Neuronal stem cell (in vitro differentiated cells): ENCODE measurements at regions not wholly inside any gene's neighbourhood (a gene's known extent, or its start where the extent isn't known, plus 50 kb on each side); places are given as distances from the start of the nearest gene placed in this dataset.
"Not testable (repeated sequence)": the region's sequence is repeated elsewhere in the genome, so short reads cannot be mapped to it uniquely, and the experiment has no call there.

Source experiments
- DNase-seq: peaks from one replicate; pipeline ENCODE4 v3.0.0-alpha.2; 2013; ENCODE audit warnings: low spot score
- H2AFZ ChIP-seq: one replicate; pipeline ENCODE4 v1.6.1; 2013; ENCODE audit warnings: mild to moderate bottlenecking, low read length, inconsistent platforms
- H2AK5ac ChIP-seq: 2 replicates; pipeline ENCODE4 v1.6.1; 2013; ENCODE audit warnings: low read depth, mild to moderate bottlenecking, inconsistent platforms, low read length, moderate library complexity, mixed read lengths
- H2BK120ac ChIP-seq: 2 replicates; pipeline ENCODE4 v1.6.1; 2013; ENCODE audit warnings: low read depth, mild to moderate bottlenecking, inconsistent platforms, low read length, moderate library complexity, mixed read lengths
- H2BK12ac ChIP-seq: one replicate; pipeline ENCODE4 v1.6.1; 2013; ENCODE audit warnings: low read length, inconsistent platforms
- H2BK15ac ChIP-seq: 2 replicates; pipeline ENCODE4 v1.6.1; 2013; ENCODE audit warnings: mild to moderate bottlenecking, low read length, inconsistent platforms, mixed read lengths
- H2BK5ac ChIP-seq: one replicate; pipeline ENCODE4 v1.6.1; 2013; ENCODE audit warnings: inconsistent platforms, mild to moderate bottlenecking, low read length, moderate library complexity
- H3K14ac ChIP-seq: one replicate; pipeline ENCODE4 v1.6.1; 2013; ENCODE audit warnings: low read length, inconsistent platforms
- H3K18ac ChIP-seq: 2 replicates; pipeline ENCODE4 v1.6.1; 2013; ENCODE audit warnings: low read length, inconsistent platforms
- H3K23ac ChIP-seq: 2 replicates; pipeline ENCODE4 v1.6.1; 2013; ENCODE audit warnings: low read depth, mild to moderate bottlenecking, mixed read lengths, low read length, inconsistent platforms; ENCODE audit not compliant: poor library complexity
- H3K27ac ChIP-seq: replicated peaks from 3 replicates; pipeline ENCODE4 v1.5.1; 2013; ENCODE audit warnings: low read length, inconsistent platforms
- H3K27me3 ChIP-seq, 3 experiments: 2 replicates each; pipeline ENCODE4 v1.6.1; 2013; ENCODE audit warnings: low read length in 3 of 3, mild to moderate bottlenecking in 2 of 3, inconsistent platforms in 1 of 3, low read depth in 1 of 3, mixed read lengths in 1 of 3, moderate library complexity in 1 of 3; ENCODE audit not compliant: control insufficient read depth in 3 of 3, insufficient read depth in 3 of 3
- H3K36me3 ChIP-seq, 2 donors: replicated peaks in 1 of 2; 2 replicates each; pipeline ENCODE4 v1.6.1; 2013; ENCODE audit warnings: low read length in 2 of 2; ENCODE audit not compliant: control insufficient read depth in 2 of 2, insufficient read depth in 2 of 2
- H3K4ac ChIP-seq: 2 replicates; pipeline ENCODE4 v1.6.1; 2013; ENCODE audit warnings: inconsistent platforms, mild to moderate bottlenecking, low read length, moderate library complexity
- H3K4me1 ChIP-seq, 2 donors: 1 replicate in 1 of 2; 2 replicates in 1 of 2; pipeline ENCODE4 v1.6.1; 2013; ENCODE audit warnings: low read length in 2 of 2, low read depth in 1 of 2; ENCODE audit not compliant: control insufficient read depth in 2 of 2, insufficient read depth in 1 of 2
- H3K4me2 ChIP-seq: one replicate; pipeline ENCODE4 v1.6.1; 2013; ENCODE audit warnings: mild to moderate bottlenecking, low read length, inconsistent platforms; ENCODE audit not compliant: insufficient read depth, poor library complexity, severe bottlenecking
- H3K4me3 ChIP-seq, 2 donors: 2 replicates each; pipeline ENCODE4 v1.5.1; 2013; ENCODE audit warnings: low read length in 2 of 2, mild to moderate bottlenecking in 2 of 2, inconsistent platforms in 1 of 2, moderate library complexity in 1 of 2
- H3K79me1 ChIP-seq: one replicate; pipeline ENCODE4 v1.6.1; 2013; ENCODE audit warnings: low read depth, mild to moderate bottlenecking, inconsistent platforms, low read length, moderate library complexity
- H3K9ac ChIP-seq: one replicate; pipeline ENCODE4 v1.6.1; 2013; ENCODE audit warnings: mild to moderate bottlenecking, low read depth, low read length, inconsistent platforms; ENCODE audit not compliant: poor library complexity
- H3K9me3 ChIP-seq, 2 donors: replicated peaks in 1 of 2; 2 replicates each; pipeline versions ENCODE3 to v1.6.1; 2013; ENCODE audit warnings: low read length in 2 of 2, mild to moderate bottlenecking in 2 of 2, inconsistent platforms in 1 of 2, low read depth in 1 of 2, mixed read lengths in 1 of 2, moderate library complexity in 1 of 2; ENCODE audit not compliant: control insufficient read depth in 2 of 2, insufficient read depth in 1 of 2
- H4K8ac ChIP-seq: one replicate; pipeline ENCODE4 v1.6.1; 2013; ENCODE audit warnings: low read depth, mild to moderate bottlenecking, inconsistent platforms, low read length, moderate library complexity
- H4K91ac ChIP-seq: one replicate; pipeline ENCODE4 v1.6.1; 2013; ENCODE audit warnings: low read length, low read depth, mild to moderate bottlenecking, inconsistent platforms; ENCODE audit not compliant: poor library complexity
- WGBS, 2 donors: extraction: QIAGEN DNeasy Blood & Tissue Kit; methylation state at CpG; one replicate each; pipeline ENCODE4 v1.1.7; 2013; ENCODE audit warnings: missing lambda C conversion rate in 2 of 2, mixed read lengths in 1 of 2; ENCODE audit not compliant: insufficient read length in 2 of 2, insufficient replicate concordance in 1 of 2; ENCODE audit errors: extremely low coverage in 2 of 2; 5-methylcytosine and 5-hydroxymethylcytosine counted together

- not testable (repeated sequence) for DNase-seq, H3K27me3 ChIP-seq, H2BK120ac ChIP-seq, H3K36me3 ChIP-seq, H3K27ac ChIP-seq, H2BK15ac ChIP-seq, H2BK12ac ChIP-seq, H3K4ac ChIP-seq, H3K4me1 ChIP-seq, H3K18ac ChIP-seq, H3K23ac ChIP-seq, H2BK5ac ChIP-seq, H3K4me3 ChIP-seq, H3K9ac ChIP-seq, H3K9me3 ChIP-seq, H3K79me1 ChIP-seq, H2AK5ac ChIP-seq, H2AFZ ChIP-seq, H3K4me2 ChIP-seq, H4K91ac ChIP-seq
- Histone ChIP-seq H4K8ac (peak overlapping the region; percentile 65), H3K14ac (peak overlapping the region; percentile 38)
- WGBS, 2 donors, result no CpG with 5 or more reads among the region's 51 CpGs
These were observed 137.8 kb upstream of the LCORL start for GRCh38 chr4:18159117-18159912.

DNA sequence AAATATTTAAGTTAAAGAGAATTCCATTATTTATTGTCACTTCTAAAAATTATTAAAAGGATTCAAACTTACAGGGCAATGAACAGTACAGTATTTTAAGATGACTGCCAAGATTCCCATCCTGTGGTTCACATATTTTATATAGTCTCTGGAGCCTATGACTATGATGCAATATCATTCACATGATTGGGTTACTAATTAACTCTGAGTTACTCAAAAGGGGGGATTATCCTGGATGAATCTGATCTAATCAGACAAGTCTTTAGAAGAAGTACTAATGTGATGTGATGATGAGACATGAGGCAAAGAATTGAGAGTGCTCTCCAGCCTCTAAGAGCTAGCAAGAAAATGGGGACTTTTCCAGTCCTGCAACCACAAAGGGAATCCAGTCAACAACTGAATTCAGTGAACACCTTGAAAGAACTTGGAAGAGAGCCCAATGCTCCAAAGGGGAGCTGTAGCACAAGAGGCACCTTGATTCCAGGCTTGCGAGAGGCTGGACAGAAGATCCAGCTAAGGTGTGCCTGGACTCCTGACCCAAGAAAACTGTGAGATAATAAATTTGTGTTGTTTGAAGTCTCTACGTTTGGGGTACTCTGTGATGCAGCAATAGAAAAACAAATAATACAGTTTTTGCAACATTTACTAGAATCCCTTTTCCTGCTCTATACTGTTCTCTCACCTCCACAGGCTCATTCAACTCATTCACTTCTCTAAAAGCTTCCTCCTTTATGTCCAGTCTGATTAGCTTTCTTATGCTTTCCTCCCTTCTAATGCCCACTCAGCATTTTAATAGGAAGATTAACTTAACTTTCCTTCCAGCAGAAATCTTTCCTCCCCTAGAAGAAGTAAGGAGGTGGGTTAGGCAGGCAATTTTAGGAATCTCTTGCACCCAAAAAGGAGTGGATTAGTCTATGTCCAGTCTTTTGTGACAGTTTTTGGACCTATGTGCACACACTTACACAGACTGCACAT is 133.8 kb upstream of the LCORL start:
- Histone ChIP-seq H3K27me3 (no peaks in the 10 kb centered on the region), H3K27ac (no peak overlapping the region), H3K9me3 (no peaks in the 10 kb centered on the region), H3K18ac (no peak overlapping the region), H3K4me1 (no peaks in the 10 kb centered on the region), H3K4me2 (no peak overlapping the region), H2BK15ac (no peak overlapping the region), H3K4me3 (no peak overlapping the region), H4K91ac (no peak overlapping the region), H2AK5ac (no peak overlapping the region), H2BK5ac (no peak overlapping the region), H4K8ac (no peak overlapping the region), H2AFZ (no peak overlapping the region), H3K14ac (no peak overlapping the region), H3K4ac (no peak overlapping the region), H3K36me3 (no peaks in the 10 kb centered on the region), H3K23ac (no peak overlapping the region), H2BK120ac (no peak overlapping the region), H2BK12ac (no peak overlapping the region), H3K9ac (no peak overlapping the region), H3K79me1 (no peaks in the 10 kb centered on the region)
- DNase-seq, result no peak
- WGBS, 2 donors, result no CpG with 5 or more reads among the region's 2 CpGs

- Histone ChIP-seq H2AFZ (no peak overlapping the region), H4K91ac (no peak overlapping the region), H2BK5ac (no peak overlapping the region), H2BK12ac (no peak overlapping the region), H3K36me3 (peaks cover 0 to 2% of the 10 kb centered on the region in 2 donors), H3K27me3 (no peaks in the 10 kb centered on the region), H3K79me1 (no peaks in the 10 kb centered on the region), H3K4me3 (no peak overlapping the region), H3K9me3 (no peaks in the 10 kb centered on the region), H3K27ac (no peak overlapping the region), H3K4me1 (no peaks in the 10 kb centered on the region), H3K23ac (no peak overlapping the region), H3K4ac (no peak overlapping the region), H2BK120ac (no peak overlapping the region), H2AK5ac (no peak overlapping the region), H3K4me2 (no peak overlapping the region), H3K18ac (no peak overlapping the region), H4K8ac (no peak overlapping the region), H3K14ac (no peak overlapping the region), H3K9ac (no peak overlapping the region), H2BK15ac (no peak overlapping the region)
- WGBS, 2 donors, result no CpG with 5 or more reads among the region's 9 CpGs
- DNase-seq, result no peak
These were observed 116.6 kb upstream of the LCORL start for GRCh38 chr4:18138076-18138665.

DNA sequence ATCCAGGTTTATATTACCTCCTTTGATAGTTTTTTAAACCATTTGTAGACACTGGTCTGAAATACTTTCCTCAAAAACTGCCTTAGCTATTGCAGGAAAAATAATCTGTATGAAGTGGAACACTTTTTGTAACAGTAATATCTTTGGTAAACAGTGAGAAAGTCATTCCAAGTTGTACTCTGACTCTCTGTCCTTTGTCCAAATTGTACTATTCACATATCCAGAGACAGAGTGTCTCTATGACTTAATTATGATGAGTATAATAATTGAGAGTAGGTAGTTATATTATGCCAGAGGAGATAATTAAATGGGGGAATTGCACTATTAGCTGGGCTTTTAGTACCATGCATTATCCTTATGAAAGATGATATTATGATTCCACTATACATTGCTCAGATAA is 112.6 kb upstream of the LCORL start:
- no peak overlapping the region for H2AFZ ChIP-seq
- DNase-seq, result no peak
- no peak overlapping the region for H3K27ac ChIP-seq
- H2AK5ac ChIP-seq, result no peak overlapping the region
- no peaks in the 10 kb centered on the region for H3K9me3 ChIP-seq
- no peak overlapping the region for H2BK12ac ChIP-seq
- no peak overlapping the region for H3K4me2 ChIP-seq
- no peak overlapping the region for H3K4ac ChIP-seq
- H3K9ac ChIP-seq, result no peak overlapping the region
- no peak overlapping the region for H4K8ac ChIP-seq
- H3K4me3 ChIP-seq, result no peak overlapping the region
- no peak overlapping the region for H2BK120ac ChIP-seq
- H2BK5ac ChIP-seq, result no peak overlapping the region
- H3K18ac ChIP-seq, result no peak overlapping the region
- H3K36me3 ChIP-seq, result no peaks in the 10 kb centered on the region
- no peaks in the 10 kb centered on the region for H3K79me1 ChIP-seq
- H2BK15ac ChIP-seq, result no peak overlapping the region
- H4K91ac ChIP-seq, result no peak overlapping the region
- no peaks in the 10 kb centered on the region for H3K27me3 ChIP-seq
- H3K14ac ChIP-seq, result no peak overlapping the region
- no peak overlapping the region for H3K23ac ChIP-seq
- H3K4me1 ChIP-seq, result no peaks in the 10 kb centered on the region
